Mucosa of descending colon (tissue), 3 donors: ENCODE measurements at regions not wholly inside any gene's neighbourhood (a gene's known extent, or its start where the extent isn't known, plus 50 kb on each side); places are given as distances from the start of the nearest gene placed in this dataset.

ENCODE experiments used
- ATAC-seq: fragments of 200-7000 bp; cut with Tn5 transposase; one replicate; pipeline ENCODE4 v1.9.1; 2020; ENCODE audit warnings: mild to moderate bottlenecking, moderate library complexity
- DNase-seq, 3 donors: peaks; one replicate each; pipeline ENCODE4 v3.0.0-alpha.2; 2020
- H3K36me3 ChIP-seq: fragments of 200-600 bp; one replicate; pipeline ENCODE4 v1.8.0; 2021; ENCODE audit warnings: low read depth, mild to moderate bottlenecking
- H3K4me1 ChIP-seq: fragments of 200-600 bp; one replicate; pipeline ENCODE4 v1.8.0; 2021; ENCODE audit warnings: low read depth, mild to moderate bottlenecking
- H3K4me3 ChIP-seq: fragments of 200-600 bp; one replicate; pipeline ENCODE4 v1.8.0; 2021; ENCODE audit warnings: mild to moderate bottlenecking
- H3K9me3 ChIP-seq: fragments of 200-600 bp; one replicate; pipeline ENCODE4 v1.8.0; 2021; ENCODE audit warnings: mild to moderate bottlenecking
- intact Hi-C, 2 donors: fragments of 100-400 bp; cut with DNase I in 1 of 2; cut with micrococcal nuclease in 1 of 2; formaldehyde crosslinking; loops; one replicate each; pipeline versions ENCODE4 v1.11.0 to v1.11.1; 2022; cut with DNase I, micrococcal nuclease
- TF ChIP-seq, protein P1 (sequence below): fragments of 200-600 bp; IDR thresholded peaks from one replicate; pipeline ENCODE4 v1.8.0; 2022; ENCODE audit warnings: antibody characterized with exemption, mild to moderate bottlenecking
- donor health status: DM: no; HTN: no; CAD: no; lungs with moderate emphysema.
- donor health status: DM: no; HTN: no; CAD: no.
- donor health status: DM: no; HTN: yes; CAD: no.

DNA sequence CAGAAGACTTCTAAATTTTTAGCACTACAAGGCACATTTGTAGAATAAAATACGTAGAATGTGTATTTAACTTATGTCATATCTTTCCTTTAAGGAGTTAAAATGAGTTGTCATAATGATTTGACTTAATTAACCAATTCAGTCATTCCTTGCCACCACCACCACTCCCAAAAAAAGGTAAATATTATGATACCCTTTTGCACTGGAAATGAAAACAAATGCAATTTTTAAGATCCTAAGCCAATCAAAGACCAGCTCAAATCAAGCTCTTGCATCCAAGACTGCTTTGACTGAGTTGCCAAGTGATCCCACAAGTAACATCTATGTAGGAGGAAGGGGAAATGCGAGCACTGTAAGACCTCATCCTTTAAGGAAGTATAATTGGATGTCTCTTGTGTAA lies 426.6 kb upstream of the ATP11B start:
- Histone ChIP-seq H3K4me3 (no peak overlapping the region), H3K4me1 (no peaks in the 10 kb centered on the region), H3K9me3 (no peaks in the 10 kb centered on the region), H3K36me3 (no peaks in the 10 kb centered on the region)
- intact Hi-C loops = no loop called here
- DNase-seq (no peak), ATAC-seq (no peak)
- TF ChIP-seq, protein P1, sequence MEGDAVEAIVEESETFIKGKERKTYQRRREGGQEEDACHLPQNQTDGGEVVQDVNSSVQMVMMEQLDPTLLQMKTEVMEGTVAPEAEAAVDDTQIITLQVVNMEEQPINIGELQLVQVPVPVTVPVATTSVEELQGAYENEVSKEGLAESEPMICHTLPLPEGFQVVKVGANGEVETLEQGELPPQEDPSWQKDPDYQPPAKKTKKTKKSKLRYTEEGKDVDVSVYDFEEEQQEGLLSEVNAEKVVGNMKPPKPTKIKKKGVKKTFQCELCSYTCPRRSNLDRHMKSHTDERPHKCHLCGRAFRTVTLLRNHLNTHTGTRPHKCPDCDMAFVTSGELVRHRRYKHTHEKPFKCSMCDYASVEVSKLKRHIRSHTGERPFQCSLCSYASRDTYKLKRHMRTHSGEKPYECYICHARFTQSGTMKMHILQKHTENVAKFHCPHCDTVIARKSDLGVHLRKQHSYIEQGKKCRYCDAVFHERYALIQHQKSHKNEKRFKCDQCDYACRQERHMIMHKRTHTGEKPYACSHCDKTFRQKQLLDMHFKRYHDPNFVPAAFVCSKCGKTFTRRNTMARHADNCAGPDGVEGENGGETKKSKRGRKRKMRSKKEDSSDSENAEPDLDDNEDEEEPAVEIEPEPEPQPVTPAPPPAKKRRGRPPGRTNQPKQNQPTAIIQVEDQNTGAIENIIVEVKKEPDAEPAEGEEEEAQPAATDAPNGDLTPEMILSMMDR = no peak

DNA sequence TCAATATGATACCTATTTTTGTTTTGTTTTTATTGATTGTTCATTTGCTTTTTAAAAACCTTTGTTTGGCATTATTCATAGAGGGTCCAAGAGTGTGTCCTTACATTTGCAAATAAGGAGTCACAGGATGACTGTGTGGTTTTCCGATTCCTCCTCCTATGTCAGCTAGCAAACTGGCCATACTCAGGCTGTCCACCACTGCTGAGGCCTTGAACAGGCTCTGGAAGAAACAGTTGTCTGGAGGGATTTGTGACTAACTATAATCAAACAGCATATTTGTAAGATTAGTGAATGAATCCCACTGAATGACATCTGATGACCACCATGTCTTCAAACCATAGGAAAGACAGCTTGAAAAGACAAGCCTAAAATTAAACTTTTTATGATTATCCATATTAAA lies 423.4 kb upstream of the ATP11B start:
- no peak for ATAC-seq
- no peak for DNase-seq
- intact Hi-C loops = no loop called here
- no peaks in the 10 kb centered on the region for H3K9me3 ChIP-seq
- no peak overlapping the region for H3K4me3 ChIP-seq
- H3K4me1 ChIP-seq = no peaks in the 10 kb centered on the region
- TF ChIP-seq, protein P1 = no peak
- no peaks in the 10 kb centered on the region for H3K36me3 ChIP-seq

DNA sequence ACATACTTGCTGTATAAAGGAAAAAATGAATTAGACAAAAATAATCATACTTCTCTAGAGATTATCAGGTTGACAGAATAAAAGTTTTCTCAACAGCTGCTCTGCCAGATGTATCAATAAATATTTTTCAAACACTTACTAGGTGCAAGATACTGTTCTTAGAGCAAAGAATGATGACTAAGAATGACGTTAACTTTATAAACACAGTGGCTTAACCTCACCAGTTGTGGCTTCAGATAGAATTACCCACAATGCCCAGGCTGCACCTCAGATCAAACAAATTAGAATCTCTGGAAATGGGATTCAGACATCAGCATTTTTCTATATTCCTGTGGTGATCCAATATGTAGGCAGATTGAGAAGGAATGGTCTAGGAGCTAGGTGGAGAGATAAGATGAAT lies 422.4 kb upstream of the ATP11B start:
- intact Hi-C loops = no loop called here
- no peak overlapping the region for H3K4me3 ChIP-seq
- H3K9me3 ChIP-seq = no peaks in the 10 kb centered on the region
- H3K36me3 ChIP-seq = no peaks in the 10 kb centered on the region
- no peaks in the 10 kb centered on the region for H3K4me1 ChIP-seq
- ATAC-seq (no peak), DNase-seq (no peak)
- TF ChIP-seq, protein P1 = no peak

DNA sequence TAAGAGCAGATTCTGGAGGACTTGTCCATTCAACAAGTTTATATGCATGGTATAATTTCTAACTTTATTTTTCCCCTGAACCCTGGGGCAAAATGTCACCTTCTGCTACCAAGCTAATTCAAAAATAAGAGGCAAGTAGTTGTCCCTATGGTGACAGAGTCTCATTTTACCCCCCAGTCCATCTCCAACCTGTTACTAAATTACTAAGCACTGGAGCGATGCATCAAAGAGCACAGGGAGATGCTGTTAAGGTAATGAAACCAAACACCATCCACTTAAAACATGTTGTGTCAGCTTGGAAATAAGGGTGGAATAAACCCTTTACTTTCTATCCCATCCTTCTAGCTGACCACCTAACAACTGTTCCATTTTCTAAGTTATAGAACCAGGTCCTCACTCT lies 417.4 kb upstream of the ATP11B start:
- TF ChIP-seq, protein P1 = no peak
- DNase-seq (no peak), ATAC-seq (no peak)
- intact Hi-C loops = no loop called here
- H3K4me3 ChIP-seq = no peak overlapping the region
- H3K9me3 ChIP-seq = no peaks in the 10 kb centered on the region
- no peaks in the 10 kb centered on the region for H3K4me1 ChIP-seq
- no peaks in the 10 kb centered on the region for H3K36me3 ChIP-seq

DNA sequence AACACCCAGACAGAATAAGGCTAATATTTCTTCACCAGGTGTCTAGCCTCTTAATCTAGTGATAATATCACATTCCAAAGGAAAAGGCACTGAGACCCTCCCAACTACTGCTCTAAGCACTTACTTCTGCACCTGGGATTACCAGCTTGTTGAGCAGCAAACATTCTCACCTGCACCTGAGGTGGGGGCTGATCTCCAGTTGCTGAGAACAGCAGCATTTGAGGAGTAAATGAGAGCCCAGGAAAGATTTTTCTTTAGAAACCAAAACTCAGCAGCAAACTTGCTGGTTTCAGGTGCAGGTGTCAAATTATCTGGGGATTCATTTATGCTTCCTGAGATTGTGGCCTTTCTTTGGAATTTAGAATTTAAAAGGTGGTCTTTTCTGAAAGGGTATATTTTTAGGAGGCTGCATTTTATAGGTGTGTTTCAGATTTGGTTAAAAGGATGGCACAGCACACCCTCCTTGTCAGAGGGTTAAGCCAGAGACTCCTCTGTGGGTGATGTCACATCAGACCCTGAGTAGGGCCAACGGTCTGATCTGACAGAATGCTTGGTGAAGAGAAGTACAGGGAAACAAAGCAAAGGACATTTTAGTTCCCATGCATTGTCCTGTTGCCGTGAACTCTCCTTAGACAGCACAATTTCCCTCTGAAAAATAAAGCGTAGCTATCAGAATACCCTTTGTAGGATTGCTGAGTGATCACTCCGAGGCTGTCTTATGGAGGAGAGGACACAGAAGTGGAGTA lies 411.0 kb upstream of the ATP11B start:
- Histone ChIP-seq H3K9me3 (no peaks in the 10 kb centered on the region), H3K4me1 (no peaks in the 10 kb centered on the region), H3K4me3 (no peak overlapping the region), H3K36me3 (no peaks in the 10 kb centered on the region)
- no peak for DNase-seq
- ATAC-seq = no peak
- TF ChIP-seq, protein P1 = no peak
- intact Hi-C loops = no loop called here

DNA sequence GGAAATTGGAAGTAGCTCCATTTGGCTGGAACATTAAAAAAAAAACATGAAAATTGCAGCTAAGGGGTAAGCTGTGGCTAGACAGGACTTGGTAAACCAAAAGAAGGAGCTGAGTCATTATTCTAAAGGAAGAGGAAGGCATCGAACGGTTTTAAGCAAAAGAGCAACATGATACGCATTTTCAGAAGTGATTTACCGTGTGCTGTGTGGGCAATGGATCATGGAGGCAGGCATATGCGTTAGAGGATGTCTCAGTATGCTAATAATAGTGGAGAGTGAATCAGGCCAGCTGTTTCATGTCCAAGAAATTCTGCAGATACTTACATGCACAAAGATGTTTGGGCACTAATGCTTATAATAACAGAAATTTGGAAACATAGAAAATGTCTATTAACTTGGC lies 409.1 kb upstream of the ATP11B start:
- no peaks in the 10 kb centered on the region for H3K9me3 ChIP-seq
- no peaks in the 10 kb centered on the region for H3K4me1 ChIP-seq
- TF ChIP-seq, protein P1 = no peak
- H3K4me3 ChIP-seq = no peak overlapping the region
- no peaks in the 10 kb centered on the region for H3K36me3 ChIP-seq
- DNase-seq = no peak
- ATAC-seq = no peak
- intact Hi-C loops = no loop called here
